HG03469 (cell line): ENCODE measurements at regions not wholly inside any gene's neighbourhood (a gene's known extent, or its start where the extent isn't known, plus 50 kb on each side); places are given as distances from the start of the nearest gene placed in this dataset.
"Not testable (repeated sequence)": the region's sequence is repeated elsewhere in the genome, so short reads cannot be mapped to it uniquely, and the experiment has no call there.

ENCODE experiments used
- ATAC-seq: cut with Tn5 transposase; IDR thresholded peaks from one replicate; pipeline ENCODE4 v1.9.1; 2021; ENCODE audit warnings: mild to moderate bottlenecking, moderate library complexity, moderate number of reproducible peaks; ENCODE audit not compliant: unreplicated experiment

- ATAC-seq = no peak
Measured at GRCh38 chr20:36082315-36082915, 72.1 kb upstream of the EPB41L1 start.

- ATAC-seq = not testable (repeated sequence)
Measured at GRCh38 chr20:36083200-36083599, 71.3 kb upstream of the EPB41L1 start.

- ATAC-seq = no peak
Measured at GRCh38 chr20:36084356-36084755, 70.2 kb upstream of the EPB41L1 start.

- ATAC-seq = no peak
Measured at GRCh38 chr20:36084897-36085613, 69.5 kb upstream of the EPB41L1 start.

- ATAC-seq = no peak
Measured at GRCh38 chr20:36085686-36086267, 68.8 kb upstream of the EPB41L1 start.

- no peak for ATAC-seq
Measured at GRCh38 chr20:36086767-36087166, 67.8 kb upstream of the EPB41L1 start.

GRCh38 chr20:36090223-36090622, 64.3 kb upstream of the EPB41L1 start:
- ATAC-seq = no peak

GRCh38 chr20:36091561-36092397, 62.8 kb upstream of the EPB41L1 start:
- ATAC-seq = no peak

- ATAC-seq = no peak
Measured at GRCh38 chr20:36092398-36093024, 62.0 kb upstream of the EPB41L1 start.

- ATAC-seq = no peak
Measured at GRCh38 chr20:36093025-36093803, 61.3 kb upstream of the EPB41L1 start.

GRCh38 chr20:36093804-36094145, 60.8 kb upstream of the EPB41L1 start:
- no peak for ATAC-seq

GRCh38 chr20:36094497-36094896, 60.0 kb upstream of the EPB41L1 start:
- no peak for ATAC-seq

GRCh38 chr20:36096435-36096834, 58.1 kb upstream of the EPB41L1 start:
- no peak for ATAC-seq

GRCh38 chr20:36097337-36098151, 57.0 kb upstream of the EPB41L1 start:
- ATAC-seq = no peak

GRCh38 chr20:36098364-36098763, 56.2 kb upstream of the EPB41L1 start:
- peak; percentile 60 for ATAC-seq

GRCh38 chr20:36099106-36099505, 55.4 kb upstream of the EPB41L1 start:
- ATAC-seq = no peak

GRCh38 chr20:36101192-36101591, 53.3 kb upstream of the EPB41L1 start:
- no peak for ATAC-seq

- ATAC-seq = no peak
Measured at GRCh38 chr20:36102306-36102705, 52.2 kb upstream of the EPB41L1 start.

- no peak for ATAC-seq
Measured at GRCh38 chr20:36102809-36103596, 51.5 kb upstream of the EPB41L1 start.
